Upper lobe of left lung (tissue), 4 donors: ENCODE measurements at regions not wholly inside any gene's neighbourhood (a gene's known extent, or its start where the extent isn't known, plus 50 kb on each side); places are given as distances from the start of the nearest gene placed in this dataset.

Experiments
- EP300 ChIP-seq, 4 donors: sonication (generic); formaldehyde crosslinking; IDR thresholded peaks; one replicate each; pipeline ENCODE4 v1.5.1; 2017; ENCODE audit warnings: antibody characterized with exemption in 4 of 4, control low read depth in 2 of 4
- POLR2A ChIP-seq, 4 donors: fragments of 450-650 bp; IDR thresholded peaks; one replicate each; pipeline ENCODE4 v1.5.1; 2016 to 2017; ENCODE audit warnings: antibody characterized with exemption in 4 of 4, mild to moderate bottlenecking in 2 of 4
- POLR2AphosphoS5 ChIP-seq, 2 donors: sonication (generic); formaldehyde crosslinking; IDR thresholded peaks; one replicate each; pipeline ENCODE4 v1.5.1; 2017; ENCODE audit warnings: antibody characterized with exemption in 2 of 2

GRCh38 chr1:8247811-8248436, 70.0 kb upstream of the SLC45A1 start:
- TF ChIP-seq EP300 (IDR thresholded peaks at IDR 0.05) (no peak), POLR2AphosphoS5 (IDR thresholded peaks at IDR 0.05) (no peak), POLR2A (IDR thresholded peaks at IDR 0.05) (no peak)
